ENCODE measurements at regions not wholly inside any gene's neighbourhood (a gene's known extent, or its start where the extent isn't known, plus 50 kb on each side); places are given as distances from the start of the nearest gene placed in this dataset.

DNA sequence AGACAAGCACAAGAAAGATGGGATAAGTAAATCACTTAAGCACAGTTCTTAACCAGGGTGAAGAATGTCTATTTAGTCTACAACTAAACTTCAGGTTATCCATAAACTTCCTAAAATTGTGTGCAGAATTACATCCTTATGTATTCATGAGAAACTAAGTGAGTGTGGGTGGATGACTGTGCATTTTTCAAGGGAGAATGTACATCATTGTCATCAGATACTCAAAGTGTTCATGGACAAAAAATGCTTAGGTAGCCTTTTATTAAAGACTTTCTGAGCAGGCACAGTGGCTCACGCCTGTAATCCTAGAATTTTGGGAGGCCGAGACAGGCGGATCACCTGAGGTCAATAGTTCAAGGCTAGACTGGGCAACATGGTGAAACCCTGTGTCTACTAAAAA, 2023.8 kb downstream of the LRRC4C start:
- TF ChIP-seq, protein P1, sequence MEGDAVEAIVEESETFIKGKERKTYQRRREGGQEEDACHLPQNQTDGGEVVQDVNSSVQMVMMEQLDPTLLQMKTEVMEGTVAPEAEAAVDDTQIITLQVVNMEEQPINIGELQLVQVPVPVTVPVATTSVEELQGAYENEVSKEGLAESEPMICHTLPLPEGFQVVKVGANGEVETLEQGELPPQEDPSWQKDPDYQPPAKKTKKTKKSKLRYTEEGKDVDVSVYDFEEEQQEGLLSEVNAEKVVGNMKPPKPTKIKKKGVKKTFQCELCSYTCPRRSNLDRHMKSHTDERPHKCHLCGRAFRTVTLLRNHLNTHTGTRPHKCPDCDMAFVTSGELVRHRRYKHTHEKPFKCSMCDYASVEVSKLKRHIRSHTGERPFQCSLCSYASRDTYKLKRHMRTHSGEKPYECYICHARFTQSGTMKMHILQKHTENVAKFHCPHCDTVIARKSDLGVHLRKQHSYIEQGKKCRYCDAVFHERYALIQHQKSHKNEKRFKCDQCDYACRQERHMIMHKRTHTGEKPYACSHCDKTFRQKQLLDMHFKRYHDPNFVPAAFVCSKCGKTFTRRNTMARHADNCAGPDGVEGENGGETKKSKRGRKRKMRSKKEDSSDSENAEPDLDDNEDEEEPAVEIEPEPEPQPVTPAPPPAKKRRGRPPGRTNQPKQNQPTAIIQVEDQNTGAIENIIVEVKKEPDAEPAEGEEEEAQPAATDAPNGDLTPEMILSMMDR (IDR thresholded peaks at IDR 0.05): no peak
- no peak for TF ChIP-seq POLR2A (IDR thresholded peaks at IDR 0.05)

Data from ovary (tissue), 3 donors.